ENCODE measurements at regions not wholly inside any gene's neighbourhood (a gene's known extent, or its start where the extent isn't known, plus 50 kb on each side); places are given as distances from the start of the nearest gene placed in this dataset.
"Not testable (repeated sequence)": the region's sequence is repeated elsewhere in the genome, so short reads cannot be mapped to it uniquely, and the experiment has no call there.

DNA sequence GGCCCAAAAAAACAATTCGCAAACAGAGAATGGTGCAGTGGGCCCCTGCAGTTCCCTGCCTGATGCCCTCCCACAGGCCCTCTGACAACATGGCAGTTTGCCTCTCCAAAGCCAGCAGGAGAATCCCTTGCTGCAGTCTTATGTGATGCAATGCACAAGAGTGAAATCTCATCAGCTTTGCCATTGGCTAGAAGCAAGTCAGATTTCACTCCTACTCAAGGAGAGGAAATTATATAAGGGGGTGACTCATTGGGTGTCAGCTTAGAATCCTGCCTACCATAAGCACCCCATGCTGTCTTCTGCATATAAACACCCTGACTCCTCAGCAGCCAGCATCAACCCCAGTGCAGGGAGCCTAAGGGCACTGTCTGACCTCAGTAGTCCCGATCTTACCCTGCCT lies 157.3 kb upstream of the LDB2 start:
- DNase-seq: peak; percentile 85

DNA sequence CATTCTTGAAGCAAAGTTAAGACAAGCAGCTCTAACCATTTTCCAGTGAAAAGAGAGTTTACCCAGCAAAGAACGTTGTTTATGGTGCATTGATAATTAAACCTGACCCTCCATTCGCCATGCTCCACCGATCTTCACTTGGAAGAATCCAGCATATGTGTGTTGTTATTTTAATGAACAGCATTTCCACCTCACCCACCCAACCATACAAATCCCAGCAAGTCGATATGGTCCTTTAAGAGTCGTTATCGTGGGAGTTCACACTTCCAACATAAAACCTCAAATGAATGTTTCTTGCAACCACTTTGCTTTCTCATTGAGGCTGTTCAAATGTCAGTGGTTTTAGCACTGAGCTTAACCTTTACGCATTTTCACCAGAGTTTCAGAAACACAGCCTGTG lies 147.4 kb upstream of the LDB2 start:
- no peak for DNase-seq

DNA sequence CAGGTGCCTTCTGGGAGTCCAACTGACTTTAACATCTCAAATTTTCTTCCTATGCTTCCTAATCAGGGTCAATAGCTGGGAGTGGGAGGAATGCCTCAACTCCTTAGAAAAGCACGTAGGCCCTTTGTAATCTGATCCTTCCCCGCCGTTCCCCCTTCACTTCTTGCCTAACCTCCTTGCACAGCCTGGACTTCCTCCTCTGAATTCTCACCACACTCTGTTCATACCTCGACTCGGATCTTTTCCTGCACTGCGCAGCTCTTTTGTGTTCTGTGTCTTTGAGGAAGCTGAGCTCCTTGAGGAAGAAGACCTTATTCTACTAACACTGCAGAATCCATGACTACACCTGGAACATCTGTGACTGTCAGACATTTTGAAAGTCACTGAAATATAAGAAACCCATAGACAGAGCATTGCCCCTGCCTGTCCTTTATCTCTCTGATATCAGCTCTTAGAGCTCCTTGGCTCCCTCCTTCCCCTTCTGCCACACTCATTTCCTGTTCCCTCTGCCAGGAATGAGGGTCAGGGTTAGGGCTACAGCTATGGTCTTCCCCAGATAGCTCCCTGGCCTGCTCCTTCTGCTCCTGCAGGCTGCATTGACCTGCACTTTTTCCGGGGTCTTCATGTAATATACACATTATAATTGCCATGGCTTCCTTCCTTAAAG lies 140.2 kb upstream of the LDB2 start:
- no peak for DNase-seq

DNA sequence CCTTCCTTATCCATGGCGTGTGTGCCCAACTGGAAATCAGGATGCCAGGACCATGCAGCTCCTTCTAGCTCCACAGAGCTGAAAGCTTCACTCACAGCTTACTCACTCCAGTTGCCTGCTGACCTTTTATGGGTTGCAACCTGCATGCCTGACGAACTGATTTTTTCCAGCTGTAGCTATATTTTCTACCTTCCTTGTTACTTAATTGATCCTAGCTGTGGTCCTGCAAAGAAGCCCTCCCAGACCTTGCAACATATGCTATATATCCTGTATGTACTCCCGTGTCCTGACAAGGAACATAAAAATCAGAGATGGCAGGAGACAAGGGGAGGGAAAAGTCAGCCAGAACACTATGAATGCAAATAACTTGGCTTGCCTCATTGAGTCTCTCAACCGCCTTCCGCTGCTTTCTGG lies 135.3 kb upstream of the LDB2 start:
- no peak for DNase-seq

- DNase-seq: peak; percentile 19
Measured at GRCh38 chr4:17033025-17033767, 134.8 kb upstream of the LDB2 start.

DNA sequence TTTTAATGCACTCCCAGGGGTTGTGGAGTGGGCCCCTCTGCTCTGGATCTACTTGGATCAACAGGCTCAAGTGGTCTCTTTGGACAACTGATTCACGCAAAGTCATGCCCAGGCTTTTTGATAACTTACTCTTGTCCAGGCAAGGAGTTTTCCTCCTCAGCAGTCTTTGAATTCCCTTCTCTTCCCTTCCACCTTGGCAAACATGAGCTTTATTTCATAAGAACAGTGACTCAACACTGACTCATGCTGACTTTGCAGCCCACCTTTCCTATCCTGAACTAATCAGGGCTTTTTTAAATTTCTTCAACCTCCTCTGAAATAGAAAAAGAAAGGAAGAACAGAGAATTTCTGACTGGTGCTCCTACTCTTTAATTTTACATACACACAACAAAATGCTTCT lies 132.1 kb upstream of the LDB2 start:
- peak; percentile 71 for DNase-seq

DNA sequence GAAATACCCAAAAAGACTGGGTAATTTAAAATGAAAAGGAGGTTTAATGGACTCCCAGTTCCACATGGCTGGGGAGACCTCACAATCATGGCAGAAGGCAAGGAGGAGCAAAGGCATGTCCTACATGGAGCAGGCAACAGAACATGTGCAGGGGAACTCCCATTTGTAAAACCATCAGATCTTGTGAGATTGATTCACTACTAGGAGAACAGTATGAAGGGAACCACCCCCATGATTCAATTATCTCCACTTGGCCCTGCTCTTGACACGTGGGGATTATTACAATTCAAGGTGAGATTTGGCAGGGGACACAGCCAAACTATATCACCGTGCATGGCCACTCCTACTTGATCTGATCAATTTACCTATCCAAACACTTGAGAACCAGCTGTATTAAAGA lies 131.5 kb upstream of the LDB2 start:
- no peak for DNase-seq

DNA sequence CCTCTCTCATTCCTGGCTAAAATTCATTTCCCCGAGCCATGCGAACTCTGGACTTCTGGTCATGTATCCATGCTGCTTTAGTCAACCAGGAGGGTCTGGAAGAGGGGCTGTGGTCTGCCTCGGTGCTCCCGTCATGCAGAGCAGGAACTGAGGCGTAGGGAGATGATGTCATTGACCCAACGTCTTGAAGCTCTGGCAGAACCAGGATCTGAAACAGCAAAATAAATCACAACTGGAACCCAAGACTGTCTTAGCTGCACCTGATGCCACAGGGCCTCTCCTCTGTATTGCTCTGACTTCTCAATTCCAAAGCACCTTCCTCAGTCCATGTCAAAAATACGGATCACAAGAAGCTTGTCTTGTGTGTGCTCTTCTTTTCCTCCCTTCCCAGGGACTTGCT lies 131.0 kb upstream of the LDB2 start:
- no peak for DNase-seq

DNA sequence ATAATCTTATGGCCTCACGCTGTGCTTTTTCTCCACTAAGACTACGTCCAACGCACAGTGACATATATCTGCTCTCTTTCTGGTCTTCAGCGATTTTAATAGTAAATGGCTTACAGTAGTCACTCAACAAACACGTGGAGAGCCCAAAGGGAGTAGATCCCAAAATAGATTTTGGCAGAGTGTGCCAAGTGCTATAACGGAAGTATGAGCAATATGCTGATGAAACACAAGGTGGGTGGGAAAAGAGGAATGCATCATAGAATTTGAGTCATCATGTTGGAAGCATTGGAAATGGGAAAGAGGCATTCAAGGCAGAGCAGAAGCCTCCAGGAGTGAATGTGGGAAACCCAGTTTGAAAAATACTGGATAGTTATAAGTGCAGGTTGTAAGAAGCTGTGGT lies 129.1 kb upstream of the LDB2 start:
- DNase-seq: peak; percentile 95

DNA sequence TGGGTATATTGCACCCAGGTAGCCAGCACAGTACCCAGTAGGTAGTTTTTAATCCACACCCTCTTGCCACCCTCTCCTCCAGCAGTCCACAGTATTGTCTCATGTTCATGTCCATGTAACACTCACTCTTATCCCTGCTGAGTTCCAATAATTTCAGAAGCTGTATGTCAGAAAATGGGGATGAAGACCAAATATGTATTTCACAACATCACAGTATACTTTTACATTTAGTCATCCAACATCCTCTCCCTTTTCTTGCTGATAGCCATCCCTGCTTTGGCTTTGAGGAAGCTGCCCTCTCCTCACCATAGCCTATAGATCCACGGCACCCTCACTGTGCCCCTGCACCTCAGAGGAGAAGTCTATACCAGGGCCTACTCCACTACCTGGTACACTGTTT lies 126.0 kb upstream of the LDB2 start:
- peak; percentile 60 for DNase-seq

GRCh38 chr4:17020901-17021300 lies 122.5 kb upstream of the LDB2 start:
- no peak for DNase-seq

DNA sequence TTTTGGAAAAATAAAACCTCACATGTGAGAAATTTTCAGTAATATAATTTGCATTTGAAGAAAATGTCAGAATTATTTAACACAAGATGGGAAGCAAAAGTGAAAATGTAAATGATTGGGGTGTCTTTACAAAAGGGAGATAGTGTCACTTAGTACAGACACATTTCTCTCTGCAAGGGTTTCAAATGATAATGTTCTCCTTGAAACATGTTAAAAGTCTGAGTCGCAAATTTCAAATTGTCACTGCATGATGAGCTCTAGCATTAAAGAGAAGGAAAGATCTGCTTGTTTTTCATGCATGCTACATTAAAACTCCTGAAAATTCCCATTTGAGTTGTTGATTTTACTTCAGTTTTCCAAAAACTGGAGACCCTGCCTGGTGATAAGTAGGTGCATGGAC lies 122.0 kb upstream of the LDB2 start:
- DNase-seq: no peak

DNA sequence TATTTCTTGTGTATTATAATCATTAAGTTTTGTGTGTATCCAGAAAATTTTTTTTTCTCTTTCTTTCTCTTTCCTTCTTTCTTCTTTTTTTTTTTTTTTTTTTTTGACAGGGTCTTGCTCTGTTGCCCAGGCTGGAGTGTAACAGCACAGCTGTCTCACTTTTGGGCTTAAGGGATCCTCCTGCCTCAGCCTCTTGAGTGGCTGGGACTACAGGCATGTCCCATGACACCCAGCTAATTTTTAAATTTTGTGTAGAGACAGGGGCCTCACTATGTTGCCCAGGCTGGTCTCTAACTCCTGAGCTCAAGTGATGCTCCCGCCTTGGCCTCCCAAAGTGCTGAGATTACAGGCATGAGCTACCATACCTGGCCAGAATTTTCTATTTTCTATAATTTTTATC lies 120.2 kb upstream of the LDB2 start:
- DNase-seq: not testable (repeated sequence)

- no peak for DNase-seq
Measured at GRCh38 chr4:17018013-17018412, 119.6 kb upstream of the LDB2 start.

DNA sequence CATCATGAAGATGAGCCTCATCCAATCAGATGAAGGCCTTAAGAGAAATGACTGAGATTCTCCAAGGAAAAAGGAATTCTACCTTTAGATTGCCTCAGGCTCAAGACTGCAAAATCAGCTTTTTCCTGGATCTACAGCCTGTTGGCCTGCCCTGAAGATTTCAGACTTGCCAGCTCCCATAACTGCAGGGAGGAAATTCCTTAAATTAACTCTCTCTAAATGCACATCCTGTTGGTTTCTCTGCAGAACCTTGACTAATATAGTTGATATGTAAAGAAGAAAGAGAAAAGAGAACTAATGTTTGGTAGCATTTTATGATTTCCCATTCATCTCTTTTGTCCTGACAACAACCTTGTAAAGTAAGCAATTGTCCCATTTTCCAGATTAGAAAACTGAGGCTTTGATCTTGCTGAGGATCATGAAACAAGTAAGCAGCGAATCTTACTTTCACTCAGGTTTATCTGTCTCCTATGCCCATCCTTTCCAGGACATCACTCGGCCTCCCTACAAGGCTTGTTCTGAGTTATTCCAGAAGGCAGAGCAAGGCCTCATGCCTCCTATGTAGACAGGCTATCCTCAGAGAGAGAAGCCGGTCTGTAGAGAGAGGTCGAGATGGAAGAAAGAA lies 115.0 kb upstream of the LDB2 start:
- DNase-seq: no peak

GRCh38 chr4:17012451-17012850 lies 114.0 kb upstream of the LDB2 start:
- DNase-seq: no peak

DNA sequence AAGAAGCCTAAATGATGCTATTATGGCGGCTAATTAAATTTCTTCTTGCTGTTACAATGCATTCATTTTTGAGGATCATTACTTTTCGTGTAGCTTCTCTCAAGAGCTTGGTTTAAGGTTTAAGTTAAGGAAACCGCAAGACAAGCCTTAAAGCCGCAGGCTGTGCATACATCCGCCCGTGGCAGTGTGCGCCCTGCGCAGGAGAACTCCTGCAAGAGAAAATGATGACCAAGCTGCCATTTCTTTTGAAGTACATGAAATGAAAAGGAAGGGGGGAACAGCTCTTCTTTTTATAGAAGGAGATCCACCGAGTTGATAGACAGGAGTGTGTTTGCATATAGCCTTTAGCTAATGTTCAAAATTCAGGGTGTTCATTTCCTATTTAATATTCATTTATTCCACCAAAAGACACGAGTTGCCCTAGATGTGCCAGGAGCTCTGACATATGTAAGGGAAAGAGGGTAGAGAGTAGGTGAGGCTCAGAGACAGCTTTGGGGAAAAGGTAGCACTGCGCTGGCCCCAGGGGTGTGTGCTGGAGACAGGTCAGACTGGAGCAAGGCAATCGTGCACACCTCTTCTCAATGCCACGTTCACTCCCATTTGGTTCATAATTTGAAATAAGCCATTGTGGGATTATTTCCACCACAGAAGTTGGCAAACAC lies 112.1 kb upstream of the LDB2 start:
- DNase-seq: no peak

- DNase-seq: no peak
Measured at GRCh38 chr4:17009871-17010367, 111.5 kb upstream of the LDB2 start.

DNA sequence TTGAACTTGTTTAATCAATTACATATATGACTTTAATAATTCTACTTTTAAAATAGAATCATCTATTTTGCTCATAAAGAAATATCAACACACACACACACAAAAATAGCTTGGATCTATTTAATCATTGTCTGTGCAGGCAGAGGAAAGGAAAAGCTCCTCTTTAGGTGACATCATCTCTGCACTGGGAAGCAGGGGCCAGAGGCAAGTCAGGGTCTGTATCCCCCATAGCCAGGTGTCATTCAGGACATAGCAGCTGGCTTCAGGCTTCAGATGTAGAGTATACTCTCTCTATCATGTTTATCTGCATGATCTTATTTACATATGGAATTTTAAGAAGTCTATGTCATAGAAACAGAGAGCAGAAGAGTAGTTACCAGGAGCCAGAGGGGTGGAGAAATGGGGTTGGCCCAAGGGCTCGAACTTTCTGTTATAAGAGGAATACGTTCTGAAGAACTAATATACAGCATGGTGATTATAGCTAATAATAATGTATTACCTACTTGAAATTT lies 110.4 kb upstream of the LDB2 start:
- no peak for DNase-seq

- not testable (repeated sequence) for DNase-seq
Measured at GRCh38 chr4:17003606-17004392, 105.4 kb upstream of the LDB2 start.

- DNase-seq: no peak
Measured at GRCh38 chr4:16995451-16995850, 97.0 kb upstream of the LDB2 start.

Measured in HCEC 1CT (cell line).